ENCODE measurements at regions not wholly inside any gene's neighbourhood (a gene's known extent, or its start where the extent isn't known, plus 50 kb on each side); places are given as distances from the start of the nearest gene placed in this dataset.
A peak's percentile ranks its signal among the peaks of the same experiment; 100 is the strongest.
"Not testable (repeated sequence)": the region's sequence is repeated elsewhere in the genome, so short reads cannot be mapped to it uniquely, and the experiment has no call there.

GRCh38 chr16:32116533-32116932 lies 136.6 kb upstream of the TP53TG3D start:
- peak; percentile 1 for DNase-seq

GRCh38 chr16:32120372-32120771 lies 132.7 kb upstream of the TP53TG3D start:
- DNase-seq: not testable (repeated sequence)

- DNase-seq: not testable (repeated sequence)
Observed at GRCh38 chr16:32120779-32121178, 132.3 kb upstream of the TP53TG3D start.

GRCh38 chr16:32121273-32121900 lies 131.7 kb upstream of the TP53TG3D start:
- DNase-seq: not testable (repeated sequence)

GRCh38 chr16:32152434-32152833 lies 100.7 kb upstream of the TP53TG3D start:
- DNase-seq: not testable (repeated sequence)

- not testable (repeated sequence) for DNase-seq
Observed at GRCh38 chr16:32187918-32188669, 65.0 kb upstream of the TP53TG3D start.

GRCh38 chr16:32202585-32202984 lies 50.5 kb upstream of the TP53TG3D start:
- DNase-seq: not testable (repeated sequence)
